Muscle layer of duodenum (tissue), 2 donors: ENCODE measurements at regions not wholly inside any gene's neighbourhood (a gene's known extent, or its start where the extent isn't known, plus 50 kb on each side); places are given as distances from the start of the nearest gene placed in this dataset.

Source experiments
- H3K27ac ChIP-seq: one replicate; pipeline ENCODE4 v1.7.0; 2013; ENCODE audit warnings: mild to moderate bottlenecking, low read length
- H3K27me3 ChIP-seq: one replicate; pipeline ENCODE4 v1.7.0; 2013; ENCODE audit warnings: low read depth, mild to moderate bottlenecking, control low read depth, low read length
- H3K36me3 ChIP-seq, 2 donors: one replicate each; pipeline ENCODE4 v1.7.0; 2013; ENCODE audit warnings: low read length in 2 of 2, control low read depth in 1 of 2, mild to moderate bottlenecking in 1 of 2; ENCODE audit not compliant: insufficient read depth in 2 of 2, control insufficient read depth in 1 of 2
- H3K4me1 ChIP-seq, 2 donors: one replicate each; pipeline ENCODE4 v1.7.0; 2013; ENCODE audit warnings: low read length in 2 of 2, mild to moderate bottlenecking in 2 of 2, control low read depth in 1 of 2, moderate library complexity in 1 of 2; ENCODE audit not compliant: insufficient read depth in 2 of 2, control insufficient read depth in 1 of 2
- H3K4me3 ChIP-seq, 2 donors: one replicate each; pipeline ENCODE4 v1.7.0; 2013; ENCODE audit warnings: low read length in 2 of 2, low read depth in 1 of 2, mild to moderate bottlenecking in 1 of 2
- H3K9me3 ChIP-seq, 2 donors: one replicate each; pipeline ENCODE4 v1.7.0; 2013; ENCODE audit warnings: low read length in 2 of 2, control low read depth in 1 of 2, mild to moderate bottlenecking in 1 of 2; ENCODE audit not compliant: control insufficient read depth in 1 of 2
- donor health status: healthy.

DNA sequence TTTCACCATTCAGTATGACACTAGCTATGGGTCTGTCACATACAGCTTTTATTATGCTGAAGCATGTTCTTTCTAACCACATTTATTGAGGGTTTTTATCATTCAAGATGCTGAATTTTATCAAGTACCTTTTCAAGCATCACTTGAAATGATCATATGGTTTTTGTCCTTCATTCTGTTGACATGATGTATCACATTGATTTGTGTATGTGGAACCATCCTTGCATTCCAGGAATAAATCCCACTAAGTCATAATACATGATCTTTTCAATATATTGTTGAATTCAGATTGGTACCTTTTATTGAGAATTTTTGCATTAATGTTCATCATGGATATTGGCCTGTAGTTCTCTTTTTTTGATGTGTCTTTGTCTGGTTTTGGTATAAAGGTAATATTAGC, 317.4 kb downstream of the NNT start:
- no peak overlapping the region for H3K4me3 ChIP-seq
- H3K27me3 ChIP-seq, result no peaks in the 10 kb centered on the region

DNA sequence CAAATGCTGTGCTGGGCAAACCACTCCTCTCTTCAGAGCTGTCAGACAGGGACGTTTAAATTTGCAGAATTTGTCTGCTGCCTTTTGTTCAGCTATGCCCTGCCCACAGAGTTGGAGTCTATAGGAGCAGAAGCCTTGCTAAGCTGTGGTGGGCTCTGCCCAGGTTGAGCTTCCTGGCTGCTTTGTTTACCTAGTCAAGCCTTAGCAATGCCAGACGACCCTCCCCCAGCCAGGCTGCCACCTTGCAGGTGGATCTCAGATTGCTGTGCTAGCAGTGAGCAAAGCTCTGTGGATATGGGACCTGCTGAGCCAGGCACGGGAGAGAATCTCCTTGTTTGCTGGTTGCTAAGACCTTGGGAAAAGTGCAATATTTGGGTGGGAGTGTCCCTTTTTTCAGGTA, 314.9 kb downstream of the NNT start:
- Histone ChIP-seq H3K4me3 (no peak overlapping the region), H3K36me3 (no peaks in the 10 kb centered on the region), H3K27ac (no peak overlapping the region), H3K9me3 (peaks cover 0 to 9% of the 10 kb centered on the region in 2 donors), H3K27me3 (no peaks in the 10 kb centered on the region), H3K4me1 (no peaks in the 10 kb centered on the region)

More for the DNA sequence above, 317.4 kb downstream of the NNT start:
- Histone ChIP-seq H3K36me3 (no peaks in the 10 kb centered on the region), H3K9me3 (peaks cover 0 to 9% of the 10 kb centered on the region in 2 donors), H3K4me1 (no peaks in the 10 kb centered on the region), H3K27ac (no peak overlapping the region)

DNA sequence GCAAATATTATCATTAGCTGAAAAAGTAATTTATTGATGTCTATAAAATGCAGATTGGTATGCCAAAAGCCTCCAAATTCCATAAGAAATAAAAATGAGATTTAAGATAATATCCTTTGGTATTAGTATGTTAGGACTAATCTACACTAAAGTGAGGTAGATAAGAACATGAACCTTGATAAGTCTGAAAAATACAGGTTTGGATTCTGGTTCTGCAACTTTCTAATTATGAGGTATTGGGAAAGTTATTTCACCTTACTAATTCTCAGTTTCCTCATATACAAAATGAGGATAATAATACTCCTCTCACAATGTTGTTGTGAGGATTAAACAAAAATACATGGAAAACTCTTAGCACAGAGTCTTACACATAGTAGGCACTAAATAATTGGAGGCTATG, 300.1 kb downstream of the NNT start:
- H3K4me1 ChIP-seq, result no peaks in the 10 kb centered on the region
- no peaks in the 10 kb centered on the region for H3K36me3 ChIP-seq
- no peaks in the 10 kb centered on the region for H3K9me3 ChIP-seq
- no peaks in the 10 kb centered on the region for H3K27me3 ChIP-seq
- H3K4me3 ChIP-seq, result no peak overlapping the region
- H3K27ac ChIP-seq, result no peak overlapping the region

DNA sequence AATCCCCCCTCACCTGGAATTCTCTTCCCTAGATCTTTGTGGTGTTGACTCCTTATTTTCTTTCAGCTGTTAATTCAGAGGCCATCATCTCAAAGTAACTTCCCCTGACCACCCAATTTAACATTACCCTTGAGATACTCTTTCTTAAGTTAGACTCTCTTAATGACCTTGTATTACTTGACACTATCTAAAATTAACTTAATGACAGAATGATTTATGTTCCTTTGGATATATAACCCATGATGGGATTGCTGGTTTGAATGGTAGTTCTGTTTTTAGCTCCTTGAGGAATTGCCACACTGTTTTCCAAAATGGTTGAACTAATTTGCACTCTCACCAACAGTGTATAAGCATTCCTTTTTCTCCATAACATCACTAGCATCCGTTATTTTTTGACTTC, 298.0 kb downstream of the NNT start:
- H3K27ac ChIP-seq, result no peak overlapping the region
- no peaks in the 10 kb centered on the region for H3K27me3 ChIP-seq
- H3K9me3 ChIP-seq, result no peaks in the 10 kb centered on the region
- no peak overlapping the region for H3K4me3 ChIP-seq
- no peaks in the 10 kb centered on the region for H3K4me1 ChIP-seq
- no peaks in the 10 kb centered on the region for H3K36me3 ChIP-seq

DNA sequence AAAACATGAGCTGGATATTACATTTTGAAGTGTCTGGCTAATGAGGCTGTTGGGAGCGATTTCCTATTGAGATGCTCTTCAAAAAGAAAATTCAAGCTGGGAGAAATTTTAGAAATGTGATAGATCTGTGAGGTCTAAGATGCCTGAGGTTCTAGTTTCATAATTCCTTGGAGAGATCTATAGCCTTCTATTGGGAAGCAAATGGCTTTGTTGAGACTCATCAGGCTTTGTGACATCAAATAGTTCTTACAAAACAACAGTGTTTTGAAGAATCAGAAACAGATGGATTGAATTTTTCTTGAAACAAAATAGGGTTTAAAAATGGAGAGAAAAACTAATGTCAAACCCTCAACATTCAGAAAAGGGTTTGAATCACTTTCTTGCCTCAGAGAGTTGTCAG, 292.9 kb downstream of the NNT start:
- no peak overlapping the region for H3K27ac ChIP-seq
- H3K36me3 ChIP-seq, result no peaks in the 10 kb centered on the region
- no peaks in the 10 kb centered on the region for H3K9me3 ChIP-seq
- H3K4me3 ChIP-seq, result no peak overlapping the region
- no peaks in the 10 kb centered on the region for H3K4me1 ChIP-seq
- no peaks in the 10 kb centered on the region for H3K27me3 ChIP-seq

DNA sequence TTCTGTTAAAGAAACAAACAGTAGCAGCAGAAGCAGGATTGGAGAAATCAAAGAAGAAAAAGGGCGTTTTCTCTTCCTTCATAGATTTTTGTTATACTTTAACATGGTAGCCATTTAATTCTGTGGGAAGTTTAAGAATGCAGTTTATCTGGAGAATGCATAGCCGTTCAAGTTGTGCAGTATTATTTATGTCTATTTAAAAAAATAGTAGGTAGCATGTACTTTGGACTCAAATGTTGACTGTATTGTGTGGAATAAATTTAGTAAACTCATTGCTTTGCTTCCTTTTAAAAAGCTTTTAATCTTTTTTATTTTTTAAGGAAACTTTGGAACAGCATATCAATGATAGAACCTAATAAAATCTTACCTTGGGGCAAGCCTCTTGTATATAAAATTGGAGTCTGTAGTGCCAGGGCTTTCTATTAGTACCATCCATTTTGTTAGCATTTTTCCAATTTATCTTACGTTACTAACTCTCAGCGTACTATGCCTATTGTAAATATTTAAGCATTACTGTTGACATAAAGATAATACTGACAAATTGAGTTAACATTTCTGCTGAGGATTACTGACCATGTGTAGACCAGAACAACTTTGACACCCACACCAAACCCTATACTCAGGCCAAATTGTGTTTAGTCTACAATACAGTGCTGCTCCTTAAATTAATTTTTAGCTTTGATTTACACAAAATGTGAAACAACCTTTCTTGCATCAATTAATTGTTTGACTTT, 291.1 kb downstream of the NNT start:
- H3K4me3 ChIP-seq, result no peak overlapping the region
- no peaks in the 10 kb centered on the region for H3K27me3 ChIP-seq
- H3K27ac ChIP-seq, result no peak overlapping the region

DNA sequence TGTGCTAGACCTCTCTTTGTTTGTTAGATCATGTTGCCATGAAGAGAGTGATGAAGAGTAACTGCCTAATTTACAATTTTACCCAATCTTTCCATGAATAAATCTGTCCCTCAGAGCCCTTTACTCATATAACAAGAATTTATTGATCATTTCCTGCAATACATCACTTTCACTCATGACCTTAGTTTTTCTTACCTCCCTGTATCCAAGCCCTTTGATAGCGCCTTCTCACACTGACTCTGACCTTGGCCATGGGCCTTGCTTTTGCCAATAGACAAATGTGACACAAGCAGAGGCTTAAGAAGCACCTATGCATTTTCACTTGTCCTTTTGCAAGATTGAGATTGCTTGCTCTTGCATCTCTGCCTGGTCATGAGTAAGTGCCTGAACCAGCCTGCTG, 288.1 kb downstream of the NNT start:
- no peaks in the 10 kb centered on the region for H3K9me3 ChIP-seq
- no peak overlapping the region for H3K27ac ChIP-seq
- H3K4me1 ChIP-seq, result no peaks in the 10 kb centered on the region
- H3K4me3 ChIP-seq, result no peak overlapping the region
- H3K36me3 ChIP-seq, result no peaks in the 10 kb centered on the region
- no peaks in the 10 kb centered on the region for H3K27me3 ChIP-seq

More for the DNA sequence above, 291.1 kb downstream of the NNT start:
- no peaks in the 10 kb centered on the region for H3K9me3 ChIP-seq
- no peaks in the 10 kb centered on the region for H3K36me3 ChIP-seq
- no peaks in the 10 kb centered on the region for H3K4me1 ChIP-seq

DNA sequence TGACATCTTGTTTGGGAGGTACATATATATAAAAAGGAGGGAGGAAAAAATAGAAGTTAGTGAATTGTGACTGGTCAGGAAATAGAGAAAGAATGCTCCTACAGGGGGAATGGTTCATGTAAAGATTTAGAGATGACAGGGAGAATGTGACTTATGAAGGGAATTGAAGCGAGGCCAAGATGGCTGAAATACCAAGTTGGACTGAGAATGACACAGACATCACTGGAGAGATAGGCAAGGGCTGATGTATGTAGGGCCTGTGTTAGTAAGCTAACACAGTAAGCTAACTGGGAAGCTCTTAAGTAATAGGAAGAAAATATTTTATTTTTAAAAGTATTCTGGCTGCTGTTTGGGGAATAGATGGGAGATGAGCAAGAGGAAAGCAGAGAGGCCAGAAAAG, 286.3 kb downstream of the NNT start:
- Histone ChIP-seq H3K27ac (no peak overlapping the region), H3K36me3 (no peaks in the 10 kb centered on the region), H3K4me3 (no peak overlapping the region), H3K9me3 (no peaks in the 10 kb centered on the region), H3K4me1 (no peaks in the 10 kb centered on the region), H3K27me3 (no peaks in the 10 kb centered on the region)

DNA sequence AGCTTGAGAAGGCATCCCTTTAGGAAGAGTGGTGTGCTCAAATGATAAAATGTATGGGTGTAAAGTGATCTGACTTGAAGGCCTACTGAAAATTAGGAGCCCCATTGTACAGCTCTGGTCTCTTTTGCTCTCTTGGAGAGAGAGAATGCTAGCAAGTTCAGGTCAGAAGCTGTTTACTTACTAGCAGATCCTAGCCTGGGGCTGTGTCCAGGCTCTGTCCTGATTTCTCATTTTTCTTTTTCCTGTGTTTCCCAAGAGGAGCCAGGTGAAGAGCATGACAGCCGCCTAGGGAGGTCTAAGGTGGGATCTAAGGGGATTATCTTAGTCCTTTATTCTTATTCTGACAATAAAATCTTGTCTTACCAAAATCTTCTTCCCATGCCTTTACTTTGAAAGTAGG, 272.8 kb downstream of the NNT start:
- H3K27me3 ChIP-seq, result no peaks in the 10 kb centered on the region
- H3K4me3 ChIP-seq, result no peak overlapping the region
- H3K4me1 ChIP-seq, result no peaks in the 10 kb centered on the region
- H3K36me3 ChIP-seq, result no peaks in the 10 kb centered on the region
- no peaks in the 10 kb centered on the region for H3K9me3 ChIP-seq
- no peak overlapping the region for H3K27ac ChIP-seq

DNA sequence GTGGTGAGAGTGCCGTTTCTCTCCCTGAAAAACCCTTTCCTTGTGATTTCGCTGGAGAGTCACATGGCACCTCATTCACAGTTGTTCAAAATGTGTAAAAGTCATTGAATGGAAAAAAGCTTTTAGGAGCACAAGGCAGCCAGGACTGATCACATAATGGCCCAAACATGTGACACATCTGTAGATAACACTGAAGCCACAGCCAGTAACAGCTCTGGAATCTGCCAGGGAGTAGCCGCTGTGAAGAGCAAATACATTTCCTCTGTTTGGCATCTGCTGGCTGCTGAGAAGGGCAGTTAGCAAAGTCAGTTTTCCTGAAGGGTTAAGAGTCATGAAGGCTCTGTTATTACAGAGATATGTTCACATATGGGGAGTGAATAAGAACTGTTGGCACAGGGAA, 271.8 kb downstream of the NNT start:
- H3K4me3 ChIP-seq, result no peak overlapping the region

DNA sequence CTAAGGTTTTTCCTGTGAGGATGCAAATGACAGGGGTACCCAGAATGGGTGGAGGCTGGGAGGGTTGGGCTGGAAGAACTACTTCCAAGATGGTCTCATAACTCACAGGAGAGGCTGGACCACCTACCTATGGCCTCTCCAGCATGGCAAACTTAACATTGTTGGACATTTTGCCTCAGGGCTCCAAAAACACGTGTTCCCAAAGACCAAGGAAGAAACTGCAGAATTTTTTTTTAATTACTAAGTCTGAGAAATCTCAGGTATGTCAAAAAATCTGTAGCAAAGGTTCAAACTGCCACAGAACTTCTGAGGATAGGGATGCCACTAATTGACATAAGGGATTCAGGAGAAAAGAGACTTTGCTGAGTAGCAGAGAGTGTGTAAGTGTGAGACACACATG, 270.8 kb downstream of the NNT start:
- H3K9me3 ChIP-seq, result no peaks in the 10 kb centered on the region
- no peak overlapping the region for H3K27ac ChIP-seq
- H3K36me3 ChIP-seq, result no peaks in the 10 kb centered on the region
- H3K4me3 ChIP-seq, result no peak overlapping the region
- no peaks in the 10 kb centered on the region for H3K27me3 ChIP-seq
- no peaks in the 10 kb centered on the region for H3K4me1 ChIP-seq

More for the DNA sequence above, 271.8 kb downstream of the NNT start:
- Histone ChIP-seq H3K4me1 (no peaks in the 10 kb centered on the region), H3K27ac (no peak overlapping the region), H3K36me3 (no peaks in the 10 kb centered on the region), H3K27me3 (no peaks in the 10 kb centered on the region), H3K9me3 (no peaks in the 10 kb centered on the region)

DNA sequence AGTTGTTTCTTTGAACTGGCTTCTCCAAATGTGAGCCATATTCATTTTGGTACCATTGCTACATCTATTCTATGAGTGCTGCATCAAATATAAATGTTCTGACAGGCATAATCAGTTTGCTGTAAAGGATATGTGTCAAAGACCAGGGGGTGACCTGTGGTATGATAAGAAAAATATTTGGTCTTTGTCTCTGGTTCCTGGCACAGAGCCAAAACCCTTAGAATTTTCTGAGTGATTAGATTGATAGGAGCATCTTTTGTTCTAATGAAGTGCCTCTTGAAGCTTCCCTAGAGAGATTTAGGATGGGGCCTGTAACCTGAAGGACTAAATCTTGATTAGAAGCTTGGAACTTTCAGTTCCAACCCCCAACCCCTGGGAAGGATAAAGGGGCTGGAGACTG, 256.3 kb downstream of the NNT start:
- Histone ChIP-seq H3K4me1 (no peaks in the 10 kb centered on the region), H3K4me3 (no peak overlapping the region), H3K9me3 (no peaks in the 10 kb centered on the region), H3K27me3 (no peaks in the 10 kb centered on the region), H3K27ac (no peak overlapping the region), H3K36me3 (no peaks in the 10 kb centered on the region)
